ENCODE measurements at regions not wholly inside any gene's neighbourhood (a gene's known extent, or its start where the extent isn't known, plus 50 kb on each side); places are given as distances from the start of the nearest gene placed in this dataset.

- TF ChIP-seq NFIC (IDR thresholded peaks at IDR 0.05) (no peak), CEBPB (IDR thresholded peaks at IDR 0.05) (no peak), YY1 (IDR thresholded peaks at IDR 0.05; ENCODE audit: low read depth) (no peak), RAD21 (IDR thresholded peaks at IDR 0.05; ENCODE audit: low read depth) (no peak), TCF12 (IDR thresholded peaks at IDR 0.05; ENCODE audit: low read depth) (no peak), MAX (IDR thresholded peaks at IDR 0.05) (no peak), ZBTB7A (IDR thresholded peaks at IDR 0.05; ENCODE audit: low read depth) (no peak), USF1 (IDR thresholded peaks at IDR 0.05) (no peak), EP300 (IDR thresholded peaks at IDR 0.05; ENCODE audit: borderline replicate concordance) (no peak)
Observed at GRCh38 chr14:98223106-98223505, 1048.9 kb downstream of the BCL11B start.

- TF ChIP-seq EGR1 (IDR thresholded peaks at IDR 0.05) (no peak), EP300 (IDR thresholded peaks at IDR 0.05; ENCODE audit: borderline replicate concordance) (no peak), CEBPB (IDR thresholded peaks at IDR 0.05) (no peak), MAX (IDR thresholded peaks at IDR 0.05) (no peak), RAD21 (IDR thresholded peaks at IDR 0.05; ENCODE audit: low read depth) (no peak), FOXM1 (IDR thresholded peaks at IDR 0.05; ENCODE audit: borderline replicate concordance, low read depth) (no peak), REST (IDR thresholded peaks at IDR 0.05; ENCODE audit: low read depth) (no peak), TCF12 (IDR thresholded peaks at IDR 0.05; ENCODE audit: low read depth) (no peak)
Observed at GRCh38 chr14:98226411-98226810, 1045.6 kb downstream of the BCL11B start.

- TF ChIP-seq EGR1 (IDR thresholded peaks at IDR 0.05): no peak
Observed at GRCh38 chr14:98227000-98227726, 1044.8 kb downstream of the BCL11B start.

GRCh38 chr14:98227727-98228111 lies 1044.3 kb downstream of the BCL11B start:
- TF ChIP-seq EP300 (IDR thresholded peaks at IDR 0.05; ENCODE audit: borderline replicate concordance) (no peak), ZBTB7A (IDR thresholded peaks at IDR 0.05; ENCODE audit: low read depth) (no peak), TAF1 (IDR thresholded peaks at IDR 0.05; ENCODE audit: low read depth) (no peak), YY1 (IDR thresholded peaks at IDR 0.05; ENCODE audit: low read depth) (no peak), TCF12 (IDR thresholded peaks at IDR 0.05; ENCODE audit: low read depth) (no peak), TEAD4 (IDR thresholded peaks at IDR 0.05) (no peak), REST (IDR thresholded peaks at IDR 0.05; ENCODE audit: low read depth) (no peak), CREB1 (IDR thresholded peaks at IDR 0.05; ENCODE audit: low read depth) (no peak), USF1 (IDR thresholded peaks at IDR 0.05) (no peak), MAX (IDR thresholded peaks at IDR 0.05) (no peak), EGR1 (IDR thresholded peaks at IDR 0.05) (no peak), NFIC (IDR thresholded peaks at IDR 0.05) (no peak)

- no peak for TF ChIP-seq EGR1 (IDR thresholded peaks at IDR 0.05)
- TF ChIP-seq NFIC (IDR thresholded peaks at IDR 0.05): no peak
Observed at GRCh38 chr14:98229656-98230366, 1042.2 kb downstream of the BCL11B start.

GRCh38 chr14:98230411-98230810 lies 1041.6 kb downstream of the BCL11B start:
- TF ChIP-seq TAF1 (IDR thresholded peaks at IDR 0.05; ENCODE audit: low read depth): no peak
- TF ChIP-seq EP300 (IDR thresholded peaks at IDR 0.05; ENCODE audit: borderline replicate concordance): no peak
- no peak for TF ChIP-seq ZBTB7A (IDR thresholded peaks at IDR 0.05; ENCODE audit: low read depth)
